HG03342 (cell line): ENCODE measurements at regions not wholly inside any gene's neighbourhood (a gene's known extent, or its start where the extent isn't known, plus 50 kb on each side); places are given as distances from the start of the nearest gene placed in this dataset.

ENCODE experiments used
- ATAC-seq: cut with Tn5 transposase; IDR thresholded peaks from one replicate; pipeline ENCODE4 v1.9.1; 2021; ENCODE audit warnings: mild to moderate bottlenecking, moderate library complexity; ENCODE audit not compliant: unreplicated experiment

GRCh38 chr7:47047384-47047783 lies 534.5 kb downstream of the TNS3 start:
- ATAC-seq: no peak

GRCh38 chr7:47046949-47047348 lies 535.0 kb downstream of the TNS3 start:
- no peak for ATAC-seq

- no peak for ATAC-seq
These were observed 536.5 kb downstream of the TNS3 start for GRCh38 chr7:47045207-47046051.

GRCh38 chr7:47044625-47045024 lies 537.3 kb downstream of the TNS3 start:
- ATAC-seq: no peak

- ATAC-seq: no peak
These were observed 538.6 kb downstream of the TNS3 start for GRCh38 chr7:47043304-47043703.

- no peak for ATAC-seq
These were observed 539.2 kb downstream of the TNS3 start for GRCh38 chr7:47042669-47043068.

GRCh38 chr7:47040795-47041347 lies 541.0 kb downstream of the TNS3 start:
- no peak for ATAC-seq

- ATAC-seq: no peak
These were observed 542.0 kb downstream of the TNS3 start for GRCh38 chr7:47039904-47040303.

- no peak for ATAC-seq
These were observed 542.7 kb downstream of the TNS3 start for GRCh38 chr7:47039089-47039648.

GRCh38 chr7:47038621-47039020 lies 543.3 kb downstream of the TNS3 start:
- ATAC-seq: no peak

- ATAC-seq: no peak
These were observed 544.3 kb downstream of the TNS3 start for GRCh38 chr7:47037607-47038006.

GRCh38 chr7:47036909-47037308 lies 545.0 kb downstream of the TNS3 start:
- ATAC-seq: no peak

GRCh38 chr7:47035522-47035921 lies 546.4 kb downstream of the TNS3 start:
- ATAC-seq: no peak

GRCh38 chr7:47034180-47034579 lies 547.7 kb downstream of the TNS3 start:
- ATAC-seq: no peak

- no peak for ATAC-seq
These were observed 549.4 kb downstream of the TNS3 start for GRCh38 chr7:47032536-47032908.

- ATAC-seq: no peak
These were observed 550.0 kb downstream of the TNS3 start for GRCh38 chr7:47031786-47032535.

- no peak for ATAC-seq
These were observed 553.6 kb downstream of the TNS3 start for GRCh38 chr7:47028284-47028683.

GRCh38 chr7:47027695-47028240 lies 554.1 kb downstream of the TNS3 start:
- ATAC-seq: no peak

- ATAC-seq: no peak
These were observed 555.0 kb downstream of the TNS3 start for GRCh38 chr7:47026780-47027361.

- ATAC-seq: no peak
These were observed 556.9 kb downstream of the TNS3 start for GRCh38 chr7:47024991-47025390.

- no peak for ATAC-seq
These were observed 573.5 kb downstream of the TNS3 start for GRCh38 chr7:47008461-47008860.
